PFSK-1 (cell line): ENCODE measurements at regions not wholly inside any gene's neighbourhood (a gene's known extent, or its start where the extent isn't known, plus 50 kb on each side); places are given as distances from the start of the nearest gene placed in this dataset.

ENCODE experiments used
- FOXP2 ChIP-seq: optimal IDR thresholded peaks from 2 replicates; pipeline ENCODE3; 2011; ENCODE audit warnings: borderline replicate concordance, control low read depth, inconsistent platforms; ENCODE audit not compliant: insufficient read depth; ENCODE audit errors: extremely low read length, extremely low read depth
- POLR2AphosphoS5 ChIP-seq: IDR thresholded peaks from 2 replicates; pipeline ENCODE4 v1.6.1; 2012; ENCODE audit warnings: low read depth, mild to moderate bottlenecking, control low read depth, low read length, moderate library complexity
- REST ChIP-seq, 2 experiments: IDR thresholded peaks; 2 replicates each; pipeline versions ENCODE4 v1.6.1 to v1.8.0; 2011 to 2012; ENCODE audit warnings: low read depth in 2 of 2, low read length in 2 of 2, control low read depth in 1 of 2, inconsistent platforms in 1 of 2, mild to moderate bottlenecking in 1 of 2, moderate library complexity in 1 of 2; ENCODE audit not compliant: insufficient read depth in 1 of 2
- SIN3A ChIP-seq: IDR thresholded peaks from 2 replicates; pipeline ENCODE4 v1.6.1; 2012; ENCODE audit warnings: mild to moderate bottlenecking, low read length, moderate library complexity, borderline replicate concordance; ENCODE audit not compliant: insufficient read depth
- TAF1 ChIP-seq: IDR thresholded peaks from 2 replicates; pipeline ENCODE4 v1.6.1; 2012; ENCODE audit warnings: low read length, control low read depth, borderline replicate concordance; ENCODE audit not compliant: insufficient read depth

GRCh38 chr4:126874533-126874932 is 758.2 kb upstream of the INTU start:
- TF ChIP-seq TAF1 (no peak), REST (IDR thresholded peaks at IDR 0.05; ENCODE audit: insufficient read depth in 1 of 2, low read depth in 2 of 2, low read length in 2 of 2) (no peak), POLR2AphosphoS5 (no peak), FOXP2 (no peak), SIN3A (no peak)

- TF ChIP-seq SIN3A (no peak), REST (IDR thresholded peaks at IDR 0.05; ENCODE audit: insufficient read depth in 1 of 2, low read depth in 2 of 2, low read length in 2 of 2) (no peak), TAF1 (no peak), FOXP2 (no peak), POLR2AphosphoS5 (no peak)
Measured at GRCh38 chr4:126888968-126889367, 743.8 kb upstream of the INTU start.

DNA sequence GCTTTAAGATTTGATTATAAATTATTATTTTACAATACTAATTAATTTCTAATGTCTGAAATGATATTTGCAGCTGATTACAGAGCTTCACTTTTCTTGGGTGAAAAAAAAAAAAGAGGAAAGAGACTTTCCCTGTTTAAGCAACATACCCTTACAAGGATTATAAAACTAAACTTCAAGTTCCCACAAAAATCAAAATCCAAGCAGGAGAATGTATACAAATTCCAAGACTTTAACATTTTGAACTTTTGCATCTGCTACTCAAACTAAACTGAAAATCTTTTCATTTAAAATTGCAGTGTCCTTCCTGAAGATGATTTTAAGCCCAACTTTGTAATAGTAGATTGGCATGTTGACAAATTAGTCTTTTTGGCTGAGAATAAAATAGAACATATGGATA is 742.4 kb upstream of the INTU start:
- TF ChIP-seq REST (IDR thresholded peaks at IDR 0.05; ENCODE audit: insufficient read depth in 1 of 2, low read depth in 2 of 2, low read length in 2 of 2): no peak

GRCh38 chr4:126890994-126891393 is 741.8 kb upstream of the INTU start:
- TF ChIP-seq REST (IDR thresholded peaks at IDR 0.05; ENCODE audit: insufficient read depth in 1 of 2, low read depth in 2 of 2, low read length in 2 of 2) (no peak), FOXP2 (no peak), POLR2AphosphoS5 (no peak), TAF1 (no peak), SIN3A (no peak)

DNA sequence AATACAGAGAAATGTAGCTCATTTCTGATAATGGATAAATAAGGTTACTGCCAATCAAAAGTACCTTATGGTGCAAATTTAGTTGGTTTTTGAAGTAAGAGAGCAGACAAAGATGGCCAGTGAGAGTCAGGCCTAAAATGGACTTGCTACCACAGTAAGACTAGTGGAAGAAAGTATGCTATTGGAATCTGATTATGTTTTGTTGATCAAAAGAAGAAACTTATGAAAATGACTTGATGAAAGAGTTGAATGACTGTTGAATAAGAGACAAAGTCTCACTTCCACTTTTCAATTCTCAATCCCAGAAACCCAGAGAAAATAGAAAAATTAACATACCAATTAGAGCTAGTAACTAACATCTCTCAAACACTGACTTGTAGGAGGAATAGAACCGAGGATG is 737.8 kb upstream of the INTU start:
- TF ChIP-seq SIN3A (no peak), POLR2AphosphoS5 (no peak), FOXP2 (no peak)
